Panc1 (cell line): ENCODE measurements at regions not wholly inside any gene's neighbourhood (a gene's known extent, or its start where the extent isn't known, plus 50 kb on each side); places are given as distances from the start of the nearest gene placed in this dataset.

ENCODE experiments used
- POLR2AphosphoS5 ChIP-seq: IDR thresholded peaks from 2 replicates; pipeline ENCODE4 v1.6.1; 2012; ENCODE audit warnings: mild to moderate bottlenecking, low read depth, low read length, moderate library complexity
- SIN3A ChIP-seq: IDR thresholded peaks from 2 replicates; pipeline ENCODE4 v1.6.1; 2012; ENCODE audit warnings: low read depth, mild to moderate bottlenecking, low read length, moderate library complexity, borderline replicate concordance; ENCODE audit not compliant: insufficient read depth
- TF ChIP-seq, protein P1 (sequence below): fragments of 450-650 bp; IDR thresholded peaks from 2 replicates; pipeline ENCODE4 v1.5.1; 2017; ENCODE audit warnings: mild to moderate bottlenecking
- TF ChIP-seq, protein P2 (sequence below), 2 experiments: IDR thresholded peaks; 2 replicates each; pipeline ENCODE4 v1.6.1; 2011 to 2012; ENCODE audit warnings: low read depth in 2 of 2, control low read depth in 1 of 2, low read length in 1 of 2, mild to moderate bottlenecking in 1 of 2, moderate library complexity in 1 of 2; ENCODE audit not compliant: insufficient read depth in 1 of 2

DNA sequence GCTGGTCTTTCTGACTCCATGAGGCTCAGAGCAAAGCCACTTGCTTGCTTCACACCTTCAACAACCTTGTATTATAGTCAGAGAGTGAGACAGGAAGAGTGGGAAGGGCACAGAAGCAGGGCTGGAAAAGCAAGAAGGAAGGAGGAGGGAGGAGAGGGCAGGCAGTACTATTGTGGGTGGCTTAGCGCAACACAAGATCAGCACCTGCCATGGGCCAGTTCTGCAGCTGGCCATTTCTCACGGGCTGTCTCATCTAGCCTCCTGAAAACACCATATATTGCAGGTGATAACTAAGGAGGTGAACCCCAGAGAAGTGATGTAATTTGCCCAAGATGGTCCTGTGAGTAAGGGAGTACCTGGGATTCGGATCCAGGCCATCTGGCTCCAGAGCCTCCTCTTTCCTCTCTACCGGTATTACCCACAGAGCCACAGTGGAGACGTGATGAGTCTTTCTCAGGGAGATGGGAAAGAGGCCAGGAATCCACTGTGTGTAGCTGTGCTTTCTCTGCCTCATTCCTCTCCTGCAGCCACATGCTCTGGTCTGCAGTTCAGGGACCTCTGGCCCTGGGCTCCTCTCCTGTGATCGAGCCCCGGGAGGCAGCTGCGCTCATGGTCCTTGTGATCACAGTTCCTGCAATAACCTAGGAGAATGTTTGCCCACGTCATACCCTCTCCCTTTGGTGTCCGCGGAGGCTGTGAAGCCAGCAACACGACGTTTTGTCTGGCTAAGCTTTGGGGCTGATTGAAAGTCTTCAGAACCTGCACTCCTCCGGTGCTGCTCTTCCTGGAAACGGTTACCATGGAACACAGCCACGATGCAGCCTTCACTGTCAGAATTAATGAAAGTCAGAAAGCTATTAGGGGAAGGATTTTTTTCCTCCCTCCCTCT lies 178.1 kb upstream of the CCL2 start:
- TF ChIP-seq, protein P1, sequence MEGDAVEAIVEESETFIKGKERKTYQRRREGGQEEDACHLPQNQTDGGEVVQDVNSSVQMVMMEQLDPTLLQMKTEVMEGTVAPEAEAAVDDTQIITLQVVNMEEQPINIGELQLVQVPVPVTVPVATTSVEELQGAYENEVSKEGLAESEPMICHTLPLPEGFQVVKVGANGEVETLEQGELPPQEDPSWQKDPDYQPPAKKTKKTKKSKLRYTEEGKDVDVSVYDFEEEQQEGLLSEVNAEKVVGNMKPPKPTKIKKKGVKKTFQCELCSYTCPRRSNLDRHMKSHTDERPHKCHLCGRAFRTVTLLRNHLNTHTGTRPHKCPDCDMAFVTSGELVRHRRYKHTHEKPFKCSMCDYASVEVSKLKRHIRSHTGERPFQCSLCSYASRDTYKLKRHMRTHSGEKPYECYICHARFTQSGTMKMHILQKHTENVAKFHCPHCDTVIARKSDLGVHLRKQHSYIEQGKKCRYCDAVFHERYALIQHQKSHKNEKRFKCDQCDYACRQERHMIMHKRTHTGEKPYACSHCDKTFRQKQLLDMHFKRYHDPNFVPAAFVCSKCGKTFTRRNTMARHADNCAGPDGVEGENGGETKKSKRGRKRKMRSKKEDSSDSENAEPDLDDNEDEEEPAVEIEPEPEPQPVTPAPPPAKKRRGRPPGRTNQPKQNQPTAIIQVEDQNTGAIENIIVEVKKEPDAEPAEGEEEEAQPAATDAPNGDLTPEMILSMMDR: no peak
- TF ChIP-seq POLR2AphosphoS5: no peak
- TF ChIP-seq, protein P2, sequence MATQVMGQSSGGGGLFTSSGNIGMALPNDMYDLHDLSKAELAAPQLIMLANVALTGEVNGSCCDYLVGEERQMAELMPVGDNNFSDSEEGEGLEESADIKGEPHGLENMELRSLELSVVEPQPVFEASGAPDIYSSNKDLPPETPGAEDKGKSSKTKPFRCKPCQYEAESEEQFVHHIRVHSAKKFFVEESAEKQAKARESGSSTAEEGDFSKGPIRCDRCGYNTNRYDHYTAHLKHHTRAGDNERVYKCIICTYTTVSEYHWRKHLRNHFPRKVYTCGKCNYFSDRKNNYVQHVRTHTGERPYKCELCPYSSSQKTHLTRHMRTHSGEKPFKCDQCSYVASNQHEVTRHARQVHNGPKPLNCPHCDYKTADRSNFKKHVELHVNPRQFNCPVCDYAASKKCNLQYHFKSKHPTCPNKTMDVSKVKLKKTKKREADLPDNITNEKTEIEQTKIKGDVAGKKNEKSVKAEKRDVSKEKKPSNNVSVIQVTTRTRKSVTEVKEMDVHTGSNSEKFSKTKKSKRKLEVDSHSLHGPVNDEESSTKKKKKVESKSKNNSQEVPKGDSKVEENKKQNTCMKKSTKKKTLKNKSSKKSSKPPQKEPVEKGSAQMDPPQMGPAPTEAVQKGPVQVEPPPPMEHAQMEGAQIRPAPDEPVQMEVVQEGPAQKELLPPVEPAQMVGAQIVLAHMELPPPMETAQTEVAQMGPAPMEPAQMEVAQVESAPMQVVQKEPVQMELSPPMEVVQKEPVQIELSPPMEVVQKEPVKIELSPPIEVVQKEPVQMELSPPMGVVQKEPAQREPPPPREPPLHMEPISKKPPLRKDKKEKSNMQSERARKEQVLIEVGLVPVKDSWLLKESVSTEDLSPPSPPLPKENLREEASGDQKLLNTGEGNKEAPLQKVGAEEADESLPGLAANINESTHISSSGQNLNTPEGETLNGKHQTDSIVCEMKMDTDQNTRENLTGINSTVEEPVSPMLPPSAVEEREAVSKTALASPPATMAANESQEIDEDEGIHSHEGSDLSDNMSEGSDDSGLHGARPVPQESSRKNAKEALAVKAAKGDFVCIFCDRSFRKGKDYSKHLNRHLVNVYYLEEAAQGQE (IDR thresholded peaks at IDR 0.05; ENCODE audit: insufficient read depth in 1 of 2, low read depth in 2 of 2, low read length in 1 of 2): no peak
- no peak for TF ChIP-seq SIN3A
